ENCODE measurements at regions not wholly inside any gene's neighbourhood (a gene's known extent, or its start where the extent isn't known, plus 50 kb on each side); places are given as distances from the start of the nearest gene placed in this dataset.
"Not testable (repeated sequence)": the region's sequence is repeated elsewhere in the genome, so short reads cannot be mapped to it uniquely, and the experiment has no call there.

GRCh38 chr14:19172745-19173144 lies 205.5 kb downstream of the POTEM start:
- not testable (repeated sequence) for H3K79me2 ChIP-seq (ENCODE audit: insufficient read depth, low read length); H2BK120ac ChIP-seq (ENCODE audit: low read depth, low read length, poor library complexity, severe bottlenecking); H3K27ac Mint-ChIP-seq; H3K18ac ChIP-seq (ENCODE audit: insufficient read length, low read depth, low read length); H3K4ac ChIP-seq (ENCODE audit: low read depth, low read length); H2BK15ac ChIP-seq (ENCODE audit: low read depth, low read length); H3T11ph ChIP-seq (ENCODE audit: low read length); H2AFZ ChIP-seq (ENCODE audit: low read length); H3K14ac ChIP-seq (ENCODE audit: insufficient read depth, low read length); H3K27me3 Mint-ChIP-seq (ENCODE audit: low read depth); H4K5ac ChIP-seq (ENCODE audit: insufficient read length, low read depth, low read length); DNase-seq; H2AK5ac ChIP-seq (ENCODE audit: insufficient read length, low read length); H3K4me1 ChIP-seq (ENCODE audit: insufficient read depth, low read length); H3K27ac ChIP-seq (ENCODE audit: insufficient read length, low read depth, low read length); H3K4me1 Mint-ChIP-seq; H3K4me3 Mint-ChIP-seq; H3K27me3 ChIP-seq (ENCODE audit: insufficient read depth, low read length); H2BK12ac ChIP-seq (ENCODE audit: insufficient read length, low read depth, low read length); H3K79me1 ChIP-seq (ENCODE audit: insufficient read depth, low read depth, low read length, poor library complexity, severe bottlenecking); H3K4me2 ChIP-seq (ENCODE audit: insufficient read depth, insufficient read length, low read length); H3K23me2 ChIP-seq (ENCODE audit: insufficient read length, low read depth, low read length, poor library complexity, severe bottlenecking); H3K9ac ChIP-seq (ENCODE audit: extremely low read depth, insufficient read length, low read length); H2BK5ac ChIP-seq (ENCODE audit: insufficient read length, low read length); H4K8ac ChIP-seq (replicated peaks; ENCODE audit: insufficient read length, low read depth, low read length); H3K56ac ChIP-seq (ENCODE audit: insufficient read length, low read depth, low read length); H4K91ac ChIP-seq (ENCODE audit: insufficient read length, low read depth, low read length); H2BK20ac ChIP-seq (ENCODE audit: low read depth, low read length, poor library complexity, severe bottlenecking); H4K20me1 ChIP-seq (ENCODE audit: control insufficient read depth, insufficient read depth, insufficient read length); H3K23ac ChIP-seq (ENCODE audit: insufficient read length, low read depth, low read length)
- Mint-ChIP-seq H3K36me3 (ENCODE audit: insufficient read depth in 1 of 3, low read depth in 3 of 3) (peaks cover 0 to 23% (median 14%) of the 10 kb centered on the region in 3 experiments; a peak in 6 of 7 replicates), H3K9me3 (peaks cover 55 to 57% of the 10 kb centered on the region in 2 experiments)
- peaks cover 40% of the 10 kb centered on the region for H3K9me3 ChIP-seq (ENCODE audit: control insufficient read depth, low read depth, low read length)

GRCh38 chr14:19173188-19173587 lies 206.0 kb downstream of the POTEM start:
- H3K4me2 ChIP-seq (ENCODE audit: insufficient read depth, insufficient read length, low read length); H2BK15ac ChIP-seq (ENCODE audit: low read depth, low read length); H2BK120ac ChIP-seq (ENCODE audit: low read depth, low read length, poor library complexity, severe bottlenecking); H3K4me3 Mint-ChIP-seq; H4K91ac ChIP-seq (ENCODE audit: insufficient read length, low read depth, low read length); H2BK12ac ChIP-seq (ENCODE audit: insufficient read length, low read depth, low read length); H3K4me1 Mint-ChIP-seq; H3K27me3 Mint-ChIP-seq (ENCODE audit: low read depth); H3K27ac Mint-ChIP-seq; DNase-seq; H3K27me3 ChIP-seq (ENCODE audit: insufficient read depth, low read length); H3T11ph ChIP-seq (ENCODE audit: low read length); H3K14ac ChIP-seq (ENCODE audit: insufficient read depth, low read length); H3K18ac ChIP-seq (ENCODE audit: insufficient read length, low read depth, low read length); H2BK20ac ChIP-seq (ENCODE audit: low read depth, low read length, poor library complexity, severe bottlenecking); H3K23ac ChIP-seq (ENCODE audit: insufficient read length, low read depth, low read length); H3K79me1 ChIP-seq (ENCODE audit: insufficient read depth, low read depth, low read length, poor library complexity, severe bottlenecking); H3K4me1 ChIP-seq (ENCODE audit: insufficient read depth, low read length); H3K56ac ChIP-seq (ENCODE audit: insufficient read length, low read depth, low read length); H2AFZ ChIP-seq (ENCODE audit: low read length); H3K9ac ChIP-seq (ENCODE audit: extremely low read depth, insufficient read length, low read length); H3K4ac ChIP-seq (ENCODE audit: low read depth, low read length); H4K20me1 ChIP-seq (ENCODE audit: control insufficient read depth, insufficient read depth, insufficient read length); H4K8ac ChIP-seq (replicated peaks; ENCODE audit: insufficient read length, low read depth, low read length); H3K27ac ChIP-seq (ENCODE audit: insufficient read length, low read depth, low read length); H3K23me2 ChIP-seq (ENCODE audit: insufficient read length, low read depth, low read length, poor library complexity, severe bottlenecking); H3K79me2 ChIP-seq (ENCODE audit: insufficient read depth, low read length); H2AK5ac ChIP-seq (ENCODE audit: insufficient read length, low read length); H4K5ac ChIP-seq (ENCODE audit: insufficient read length, low read depth, low read length); H2BK5ac ChIP-seq (ENCODE audit: insufficient read length, low read length): not testable (repeated sequence)
- peaks cover 36% of the 10 kb centered on the region for H3K9me3 ChIP-seq (ENCODE audit: control insufficient read depth, low read depth, low read length)
- no CpG with 5 or more reads among the region's 3 CpGs for WGBS (ENCODE audit: extremely low coverage, insufficient read length, low lambda C conversion rate)
- Mint-ChIP-seq H3K9me3 (peaks cover 51 to 53% of the 10 kb centered on the region in 2 experiments), H3K36me3 (ENCODE audit: insufficient read depth in 1 of 3, low read depth in 3 of 3) (peaks cover 0 to 21% (median 11%) of the 10 kb centered on the region in 3 experiments; a peak in 6 of 7 replicates)

Data from H9 (cell line).